GM06990 (cell line): ENCODE measurements at regions not wholly inside any gene's neighbourhood (a gene's known extent, or its start where the extent isn't known, plus 50 kb on each side); places are given as distances from the start of the nearest gene placed in this dataset.

ENCODE experiments used
- DNase-seq: peaks from one replicate; pipeline ENCODE4 v3.0.0-alpha.2; 2011; ENCODE audit not compliant: insufficient read length; ENCODE audit errors: extremely low read depth
- H3K27me3 ChIP-seq: replicated peaks from 2 replicates; pipeline ENCODE4 v1.6.0; 2011; ENCODE audit warnings: low read length; ENCODE audit not compliant: control insufficient read depth, insufficient read depth
- H3K36me3 ChIP-seq: 2 replicates; pipeline ENCODE4 v1.5.1; 2011; ENCODE audit warnings: low read length; ENCODE audit not compliant: control insufficient read depth, insufficient read depth
- H3K4me3 ChIP-seq: replicated peaks from 2 replicates; pipeline ENCODE4 v1.5.1; 2011; ENCODE audit warnings: low read depth, mild to moderate bottlenecking, control low read depth, low read length
- TF ChIP-seq, protein P1 (sequence below): IDR thresholded peaks from 2 replicates; pipeline ENCODE4 v1.5.1; 2011; ENCODE audit warnings: low read length, control low read depth, mild to moderate bottlenecking, inconsistent platforms; ENCODE audit not compliant: insufficient read depth, poor library complexity, severe bottlenecking

- Histone ChIP-seq H3K4me3 (no peak overlapping the region), H3K27me3 (no peaks in the 10 kb centered on the region), H3K36me3 (no peaks in the 10 kb centered on the region)
- no peak for DNase-seq
- TF ChIP-seq, protein P1, sequence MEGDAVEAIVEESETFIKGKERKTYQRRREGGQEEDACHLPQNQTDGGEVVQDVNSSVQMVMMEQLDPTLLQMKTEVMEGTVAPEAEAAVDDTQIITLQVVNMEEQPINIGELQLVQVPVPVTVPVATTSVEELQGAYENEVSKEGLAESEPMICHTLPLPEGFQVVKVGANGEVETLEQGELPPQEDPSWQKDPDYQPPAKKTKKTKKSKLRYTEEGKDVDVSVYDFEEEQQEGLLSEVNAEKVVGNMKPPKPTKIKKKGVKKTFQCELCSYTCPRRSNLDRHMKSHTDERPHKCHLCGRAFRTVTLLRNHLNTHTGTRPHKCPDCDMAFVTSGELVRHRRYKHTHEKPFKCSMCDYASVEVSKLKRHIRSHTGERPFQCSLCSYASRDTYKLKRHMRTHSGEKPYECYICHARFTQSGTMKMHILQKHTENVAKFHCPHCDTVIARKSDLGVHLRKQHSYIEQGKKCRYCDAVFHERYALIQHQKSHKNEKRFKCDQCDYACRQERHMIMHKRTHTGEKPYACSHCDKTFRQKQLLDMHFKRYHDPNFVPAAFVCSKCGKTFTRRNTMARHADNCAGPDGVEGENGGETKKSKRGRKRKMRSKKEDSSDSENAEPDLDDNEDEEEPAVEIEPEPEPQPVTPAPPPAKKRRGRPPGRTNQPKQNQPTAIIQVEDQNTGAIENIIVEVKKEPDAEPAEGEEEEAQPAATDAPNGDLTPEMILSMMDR, result no peak
Observed at GRCh38 chr10:43985941-43986340, 337.3 kb upstream of the ZNF32 start.

DNA sequence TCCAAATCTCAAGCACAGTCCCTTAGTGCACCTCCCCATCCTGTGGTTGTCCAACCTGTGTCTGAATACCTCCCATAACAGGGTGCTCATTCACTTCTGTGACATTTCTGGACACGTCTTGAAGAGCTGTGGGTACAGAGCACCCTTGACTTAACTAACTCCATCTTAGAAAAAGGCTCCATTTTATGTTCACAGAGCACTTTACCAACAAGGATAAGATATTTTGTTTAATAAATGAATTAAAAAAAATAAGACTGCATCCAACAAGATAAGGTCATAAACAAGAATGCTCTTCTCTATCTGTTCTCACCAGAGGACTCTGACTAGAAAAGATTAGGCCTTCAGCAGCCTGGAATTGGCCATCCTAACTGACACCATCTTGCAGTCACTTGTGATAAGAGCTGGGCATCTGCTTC lies 335.2 kb upstream of the ZNF32 start:
- TF ChIP-seq, protein P1, result no peak
- no peak for DNase-seq
- no peak overlapping the region for H3K4me3 ChIP-seq
- H3K36me3 ChIP-seq, result no peaks in the 10 kb centered on the region
- no peaks in the 10 kb centered on the region for H3K27me3 ChIP-seq

DNA sequence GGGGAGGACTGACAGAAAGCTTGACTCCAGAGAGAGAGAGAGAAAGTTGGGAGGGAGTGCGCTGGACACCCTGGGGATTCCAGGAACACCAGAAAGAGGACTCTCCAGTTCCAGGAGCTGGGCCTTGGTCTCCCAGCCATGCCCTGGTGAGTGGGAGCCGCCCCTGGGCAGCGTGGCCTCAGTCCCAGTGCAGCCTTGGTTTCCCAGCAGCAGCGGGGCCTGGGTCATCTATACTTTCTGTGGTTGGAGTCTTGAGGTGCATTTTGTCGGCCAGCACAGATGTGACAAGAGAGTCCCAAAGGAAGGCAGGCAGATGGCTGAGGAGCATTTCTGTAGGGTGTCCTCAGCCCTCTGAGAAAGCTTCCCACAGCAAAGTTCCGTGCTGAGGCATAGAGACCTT lies 334.7 kb upstream of the ZNF32 start:
- DNase-seq, result no peak
- no peak overlapping the region for H3K4me3 ChIP-seq

DNA sequence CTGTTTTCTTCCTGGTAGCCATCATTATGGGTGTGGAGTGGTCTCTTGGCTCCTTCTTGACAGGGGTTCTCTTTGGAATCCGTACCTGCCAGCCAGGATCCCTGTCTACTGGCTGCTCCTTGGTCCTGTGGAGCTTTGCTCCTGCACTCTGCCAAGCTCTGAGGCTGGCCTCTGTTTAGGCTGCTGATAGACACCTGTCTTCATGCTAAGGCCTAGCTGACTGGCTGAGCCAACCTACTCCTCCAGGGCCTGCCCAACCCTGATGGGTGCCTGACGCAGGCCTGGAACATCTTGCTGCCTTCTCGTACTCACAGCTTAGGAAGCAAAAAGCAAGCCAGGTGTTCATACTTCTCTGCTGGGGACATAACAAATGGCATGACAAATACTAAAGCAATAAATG lies 333.6 kb upstream of the ZNF32 start:
- Histone ChIP-seq H3K36me3 (no peaks in the 10 kb centered on the region), H3K4me3 (no peak overlapping the region), H3K27me3 (no peaks in the 10 kb centered on the region)
- TF ChIP-seq, protein P1, result no peak
- no peak for DNase-seq

More for the DNA sequence above, 334.7 kb upstream of the ZNF32 start:
- no peaks in the 10 kb centered on the region for H3K27me3 ChIP-seq
- no peaks in the 10 kb centered on the region for H3K36me3 ChIP-seq
- TF ChIP-seq, protein P1, result no peak

DNA sequence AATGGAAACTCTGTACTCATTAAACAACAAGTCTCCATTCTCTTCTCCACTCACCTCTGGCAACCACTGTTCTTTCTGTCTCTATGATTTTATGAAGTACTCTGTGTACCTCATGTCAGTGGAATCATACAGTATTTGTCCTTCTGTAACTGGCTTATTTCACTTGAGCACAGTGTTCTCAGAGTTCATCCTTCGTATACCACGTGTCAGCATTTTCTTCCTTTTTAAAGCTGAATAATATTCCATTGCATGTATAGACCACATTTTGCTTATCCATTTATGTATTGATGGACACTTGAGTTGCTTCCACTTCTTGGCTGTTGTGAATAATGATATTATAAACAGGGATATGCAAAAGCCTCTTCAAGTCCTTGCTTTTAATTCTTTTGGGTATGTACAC lies 333.0 kb upstream of the ZNF32 start:
- TF ChIP-seq, protein P1, result no peak

GRCh38 chr10:43981232-43981631 lies 332.6 kb upstream of the ZNF32 start:
- H3K27me3 ChIP-seq, result no peaks in the 10 kb centered on the region
- H3K4me3 ChIP-seq, result no peak overlapping the region
- no peak for DNase-seq
- TF ChIP-seq, protein P1, result no peak
- no peaks in the 10 kb centered on the region for H3K36me3 ChIP-seq

More for the DNA sequence above, 333.0 kb upstream of the ZNF32 start:
- Histone ChIP-seq H3K27me3 (no peaks in the 10 kb centered on the region), H3K36me3 (no peaks in the 10 kb centered on the region), H3K4me3 (no peak overlapping the region)
- DNase-seq, result no peak
